ENCODE measurements at regions not wholly inside any gene's neighbourhood (a gene's known extent, or its start where the extent isn't known, plus 50 kb on each side); places are given as distances from the start of the nearest gene placed in this dataset.

DNA sequence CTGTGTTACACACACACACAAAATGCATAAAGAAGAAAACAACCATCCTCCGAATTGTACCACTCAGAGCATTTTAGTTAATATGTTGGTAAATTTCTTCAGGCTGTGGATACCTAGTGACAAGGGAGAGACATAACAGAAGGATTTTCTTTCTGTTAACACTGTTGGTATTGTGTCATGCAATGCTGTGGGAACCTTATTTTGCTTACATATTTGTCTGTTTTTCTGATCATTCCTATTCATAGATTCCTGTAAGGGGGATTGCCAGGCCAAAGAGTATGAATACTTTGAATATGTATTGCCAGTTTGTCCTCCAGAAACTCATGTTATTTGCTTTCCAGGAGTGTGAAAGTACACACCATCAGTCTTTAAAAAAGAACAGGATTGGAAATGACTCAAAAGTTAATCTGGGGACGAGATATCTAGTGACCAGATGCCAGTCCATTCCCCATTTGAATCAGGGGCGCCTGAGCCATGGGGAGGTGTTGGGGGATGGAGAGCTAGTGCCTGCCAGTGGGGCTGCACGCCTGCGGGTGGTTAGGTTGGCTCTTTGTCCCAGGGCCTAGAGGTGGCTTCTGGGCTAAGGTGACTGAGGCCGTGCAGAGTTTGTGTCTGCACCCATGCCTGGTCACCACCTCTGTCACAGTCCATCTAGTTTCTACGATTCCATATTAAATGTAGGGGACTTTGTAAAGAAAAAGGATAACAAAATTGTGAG, 142.0 kb downstream of the PTPN20 start:
- TF ChIP-seq CTCF (IDR thresholded peaks at IDR 0.05) = no peak
- no peak for DNase-seq
- no peaks in the 10 kb centered on the region for H3K36me3 ChIP-seq
- H3K27me3 ChIP-seq = no peaks in the 10 kb centered on the region
- H3K9me3 ChIP-seq = no peaks in the 10 kb centered on the region
- H3K4me1 ChIP-seq = no peaks in the 10 kb centered on the region
- intact Hi-C loops (cut with DNase I) = no loop called here
- no peak overlapping the region for H3K4me3 ChIP-seq
- no peak overlapping the region for H3K27ac ChIP-seq
- no peak overlapping the region for H3K9ac ChIP-seq (ENCODE audit: low read depth in 2 of 2, low read length in 2 of 2)

DNA sequence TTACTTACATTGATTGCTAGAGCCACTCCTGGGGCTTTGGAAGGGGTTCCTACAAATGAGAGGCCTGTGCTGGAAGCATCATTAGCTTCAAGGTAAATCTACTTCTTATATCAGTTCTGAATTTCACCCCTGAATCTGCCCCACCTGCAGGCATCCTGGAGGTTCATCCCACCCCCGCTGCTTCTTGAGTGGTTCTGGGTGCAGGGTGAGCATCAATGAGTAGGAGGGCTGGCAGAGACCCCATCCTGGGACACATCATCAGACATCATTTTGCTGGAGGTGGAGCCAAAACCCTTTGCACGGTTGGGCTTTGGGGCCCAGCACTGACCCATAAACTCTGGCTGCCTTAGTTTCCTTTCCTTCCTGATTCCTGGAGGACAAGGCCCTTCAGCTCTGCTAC, 143.7 kb downstream of the PTPN20 start:
- no peak for DNase-seq
- Histone ChIP-seq H3K4me3 (no peak overlapping the region), H3K36me3 (no peaks in the 10 kb centered on the region), H3K27ac (no peak overlapping the region), H3K27me3 (no peaks in the 10 kb centered on the region), H3K4me1 (no peaks in the 10 kb centered on the region), H3K9me3 (no peaks in the 10 kb centered on the region), H3K9ac (ENCODE audit: low read depth in 2 of 2, low read length in 2 of 2) (no peak overlapping the region)
- TF ChIP-seq CTCF (IDR thresholded peaks at IDR 0.05) = no peak
- intact Hi-C loops (cut with DNase I) = no loop called here

GRCh38 chr10:47055386-47056246, 144.4 kb downstream of the PTPN20 start:
- Histone ChIP-seq H3K9me3 (no peaks in the 10 kb centered on the region), H3K4me1 (no peaks in the 10 kb centered on the region), H3K9ac (ENCODE audit: low read depth in 2 of 2, low read length in 2 of 2) (no peak overlapping the region), H3K27me3 (no peaks in the 10 kb centered on the region), H3K27ac (no peak overlapping the region), H3K36me3 (no peaks in the 10 kb centered on the region), H3K4me3 (no peak overlapping the region)
- intact Hi-C loops (cut with DNase I) = no loop called here
- no peak for TF ChIP-seq CTCF (IDR thresholded peaks at IDR 0.05)
- no peak for DNase-seq

- no peak for TF ChIP-seq CTCF (IDR thresholded peaks at IDR 0.05)
- intact Hi-C loops (cut with DNase I) = no loop called here
- H3K4me1 ChIP-seq = no peaks in the 10 kb centered on the region
Observed at GRCh38 chr10:47056247-47056510, 145.0 kb downstream of the PTPN20 start.

GRCh38 chr10:47057471-47057870, 146.2 kb downstream of the PTPN20 start:
- H3K4me3 ChIP-seq = no peak overlapping the region
- H3K4me1 ChIP-seq = no peaks in the 10 kb centered on the region
- no peak overlapping the region for H3K27ac ChIP-seq
- intact Hi-C loops (cut with DNase I) = no loop called here
- no peaks in the 10 kb centered on the region for H3K36me3 ChIP-seq
- no peak for TF ChIP-seq CTCF (IDR thresholded peaks at IDR 0.05)
- H3K9me3 ChIP-seq = no peaks in the 10 kb centered on the region
- H3K27me3 ChIP-seq = no peaks in the 10 kb centered on the region
- no peak overlapping the region for H3K9ac ChIP-seq (ENCODE audit: low read depth in 2 of 2, low read length in 2 of 2)
- no peak for DNase-seq

More at GRCh38 chr10:47056247-47056510, 145.0 kb downstream of the PTPN20 start:
- no peak overlapping the region for H3K27ac ChIP-seq
- H3K9ac ChIP-seq (ENCODE audit: low read depth in 2 of 2, low read length in 2 of 2) = no peak overlapping the region
- no peaks in the 10 kb centered on the region for H3K9me3 ChIP-seq
- no peak overlapping the region for H3K4me3 ChIP-seq
- no peaks in the 10 kb centered on the region for H3K27me3 ChIP-seq
- H3K36me3 ChIP-seq = no peaks in the 10 kb centered on the region
- DNase-seq = no peak
